Activated gamma-delta T cell treated with anti-CD3 and anti-CD28 coated beads, Interleukin-2, amount 50 U/mL, for 16 hours (primary cell): ENCODE measurements at regions not wholly inside any gene's neighbourhood (a gene's known extent, or its start where the extent isn't known, plus 50 kb on each side); places are given as distances from the start of the nearest gene placed in this dataset.

Source experiments
- DNase-seq: peaks from one replicate; pipeline ENCODE4 v3.0.0-alpha.2; 2020; ENCODE audit warnings: low read depth

GRCh38 chr15:98144388-98144787 is 183.9 kb downstream of the ARRDC4 start:
- no peak for DNase-seq

GRCh38 chr15:98146031-98146820 is 185.7 kb downstream of the ARRDC4 start:
- no peak for DNase-seq

GRCh38 chr15:98147415-98147814 is 186.9 kb downstream of the ARRDC4 start:
- DNase-seq = no peak

- DNase-seq = no peak
These were observed 189.6 kb downstream of the ARRDC4 start for GRCh38 chr15:98150084-98150483.

- no peak for DNase-seq
These were observed 190.0 kb downstream of the ARRDC4 start for GRCh38 chr15:98150536-98150935.

GRCh38 chr15:98151096-98151495 is 190.6 kb downstream of the ARRDC4 start:
- no peak for DNase-seq

- DNase-seq = no peak
These were observed 191.7 kb downstream of the ARRDC4 start for GRCh38 chr15:98152156-98152555.

- DNase-seq = no peak
These were observed 194.4 kb downstream of the ARRDC4 start for GRCh38 chr15:98154863-98155262.

GRCh38 chr15:98155356-98155755 is 194.9 kb downstream of the ARRDC4 start:
- no peak for DNase-seq

- DNase-seq = no peak
These were observed 199.7 kb downstream of the ARRDC4 start for GRCh38 chr15:98160236-98160635.

GRCh38 chr15:98163319-98164045 is 203.0 kb downstream of the ARRDC4 start:
- DNase-seq = no peak

GRCh38 chr15:98164571-98164970 is 204.1 kb downstream of the ARRDC4 start:
- no peak for DNase-seq

GRCh38 chr15:98164986-98165385 is 204.5 kb downstream of the ARRDC4 start:
- no peak for DNase-seq

GRCh38 chr15:98167722-98168268 is 207.3 kb downstream of the ARRDC4 start:
- DNase-seq = no peak

- no peak for DNase-seq
These were observed 209.0 kb downstream of the ARRDC4 start for GRCh38 chr15:98169551-98169950.

GRCh38 chr15:98174286-98174685 is 213.8 kb downstream of the ARRDC4 start:
- no peak for DNase-seq

GRCh38 chr15:98174841-98175240 is 214.3 kb downstream of the ARRDC4 start:
- DNase-seq = no peak

GRCh38 chr15:98177966-98178592 is 217.6 kb downstream of the ARRDC4 start:
- DNase-seq = no peak

GRCh38 chr15:98178861-98179260 is 218.4 kb downstream of the ARRDC4 start:
- no peak for DNase-seq

GRCh38 chr15:98187549-98187948 is 227.0 kb downstream of the ARRDC4 start:
- DNase-seq = no peak

- DNase-seq = no peak
These were observed 230.4 kb downstream of the ARRDC4 start for GRCh38 chr15:98190914-98191313.

GRCh38 chr15:98195796-98196195 is 235.3 kb downstream of the ARRDC4 start:
- DNase-seq = no peak

GRCh38 chr15:98196371-98196770 is 235.9 kb downstream of the ARRDC4 start:
- no peak for DNase-seq
